Mammary epithelial cell (primary cell): ENCODE measurements at regions not wholly inside any gene's neighbourhood (a gene's known extent, or its start where the extent isn't known, plus 50 kb on each side); places are given as distances from the start of the nearest gene placed in this dataset.

Experiments
- EZH2 ChIP-seq: IDR thresholded peaks from 2 replicates; pipeline ENCODE4 v1.6.1; 2012; ENCODE audit warnings: low read length, inconsistent platforms, borderline replicate concordance
- TF ChIP-seq, protein P1 (sequence below), 2 donors: IDR thresholded peaks in 1 of 2; conservative IDR thresholded peaks in 1 of 2; 2 replicates each; pipeline ENCODE4 v1.5.1; 2011 to 2012; ENCODE audit warnings: inconsistent platforms in 2 of 2, low read length in 2 of 2, mild to moderate bottlenecking in 2 of 2, control low read depth in 1 of 2, low read depth in 1 of 2; ENCODE audit not compliant: insufficient read depth in 1 of 2; ENCODE audit errors: extremely low read depth in 1 of 2

GRCh38 chr2:128448331-128449225 is 129.9 kb upstream of the HS6ST1 start:
- TF ChIP-seq, protein P1, sequence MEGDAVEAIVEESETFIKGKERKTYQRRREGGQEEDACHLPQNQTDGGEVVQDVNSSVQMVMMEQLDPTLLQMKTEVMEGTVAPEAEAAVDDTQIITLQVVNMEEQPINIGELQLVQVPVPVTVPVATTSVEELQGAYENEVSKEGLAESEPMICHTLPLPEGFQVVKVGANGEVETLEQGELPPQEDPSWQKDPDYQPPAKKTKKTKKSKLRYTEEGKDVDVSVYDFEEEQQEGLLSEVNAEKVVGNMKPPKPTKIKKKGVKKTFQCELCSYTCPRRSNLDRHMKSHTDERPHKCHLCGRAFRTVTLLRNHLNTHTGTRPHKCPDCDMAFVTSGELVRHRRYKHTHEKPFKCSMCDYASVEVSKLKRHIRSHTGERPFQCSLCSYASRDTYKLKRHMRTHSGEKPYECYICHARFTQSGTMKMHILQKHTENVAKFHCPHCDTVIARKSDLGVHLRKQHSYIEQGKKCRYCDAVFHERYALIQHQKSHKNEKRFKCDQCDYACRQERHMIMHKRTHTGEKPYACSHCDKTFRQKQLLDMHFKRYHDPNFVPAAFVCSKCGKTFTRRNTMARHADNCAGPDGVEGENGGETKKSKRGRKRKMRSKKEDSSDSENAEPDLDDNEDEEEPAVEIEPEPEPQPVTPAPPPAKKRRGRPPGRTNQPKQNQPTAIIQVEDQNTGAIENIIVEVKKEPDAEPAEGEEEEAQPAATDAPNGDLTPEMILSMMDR (conservative IDR thresholded peaks at IDR 0.05 in 1 of 2, IDR thresholded peaks at IDR 0.05 in 1 of 2; ENCODE audit: extremely low read depth in 1 of 2, insufficient read depth in 1 of 2, low read depth in 1 of 2, low read length in 2 of 2) = no peak
- no peak for TF ChIP-seq EZH2
